Caco-2 (cell line): ENCODE measurements at regions not wholly inside any gene's neighbourhood (a gene's known extent, or its start where the extent isn't known, plus 50 kb on each side); places are given as distances from the start of the nearest gene placed in this dataset.

Experiments
- BruUV-seq: library from RNA; stranded (reverse); fragments of 400-500 nt; replicated peaks from 2 replicates; lab custom pipeline; 2021; lab: Mats Ljungman, UMichigan
- CTCF ChIA-PET: fragments of 300-600 bp; sonication (Branson Sonifier 250); formaldehyde crosslinking; loops from one replicate; lab custom pipeline; 2022; ENCODE audit warnings: antibody characterized with exemption; lab: Charles Lee
- POLR2A ChIA-PET: fragments of 300-600 bp; sonication (Branson Sonifier 250); formaldehyde crosslinking; loops from one replicate; lab custom pipeline; 2022; ENCODE audit warnings: antibody characterized with exemption; lab: Charles Lee
- DNase-seq, 2 experiments: peaks; one replicate each; pipeline versions ENCODE4 v3.0.0 to v3.0.0-alpha.2; 2020 to 2022
- H3K27me3 ChIP-seq: replicated peaks from 2 replicates; pipeline ENCODE4 v1.6.0; 2011; ENCODE audit warnings: low read length; ENCODE audit not compliant: control insufficient read depth, insufficient read depth
- H3K36me3 ChIP-seq: 2 replicates; pipeline ENCODE4 v1.5.1; 2011; ENCODE audit warnings: low read length; ENCODE audit not compliant: control insufficient read depth, insufficient read depth
- H3K4me1 ChIP-seq: fragments of 250-450 bp; sonication (Bioruptor Pico); 2 replicates; pipeline ENCODE4 v1.5.1; 2020; ENCODE audit warnings: mild to moderate bottlenecking
- H3K4me3 ChIP-seq: 2 replicates; pipeline ENCODE4 v1.5.1; 2011; ENCODE audit warnings: low read depth, mild to moderate bottlenecking, control low read depth, low read length
- H3K9me3 ChIP-seq: fragments of 250-450 bp; sonication (Bioruptor Pico); 2 replicates; pipeline ENCODE4 v1.5.1; 2020; ENCODE audit warnings: mild to moderate bottlenecking, moderate library complexity
- H3K27ac Mint-ChIP-seq: one replicate; pipeline ENCODE4 v1.8.0; 2022; ENCODE audit warnings: mixed read lengths; ENCODE audit not compliant: unreplicated experiment
- H3K27me3 Mint-ChIP-seq: one replicate; pipeline ENCODE4 v1.8.0; 2022; ENCODE audit warnings: mixed read lengths; ENCODE audit not compliant: insufficient read depth, unreplicated experiment
- H3K36me3 Mint-ChIP-seq: one replicate; pipeline ENCODE4 v1.8.0; 2022; ENCODE audit warnings: mild to moderate bottlenecking, mixed read lengths; ENCODE audit not compliant: insufficient read depth, unreplicated experiment
- H3K4me1 Mint-ChIP-seq: one replicate; pipeline ENCODE4 v1.8.0; 2022; ENCODE audit warnings: low read depth, mixed read lengths; ENCODE audit not compliant: unreplicated experiment
- H3K4me3 Mint-ChIP-seq: one replicate; pipeline ENCODE4 v1.8.0; 2022; ENCODE audit warnings: mild to moderate bottlenecking, moderate library complexity, mixed read lengths; ENCODE audit not compliant: unreplicated experiment
- H3K9me3 Mint-ChIP-seq: one replicate; pipeline ENCODE4 v1.8.0; 2022; ENCODE audit warnings: mixed read lengths; ENCODE audit not compliant: unreplicated experiment
- CTCF ChIP-seq, 2 experiments: fragments of 200-600 bp in 1 of 2; IDR thresholded peaks; 1 replicate in 1 of 2; 2 replicates in 1 of 2; pipeline versions ENCODE4 v1.5.1 to v1.8.0; 2011 to 2022; ENCODE audit warnings: antibody characterized with exemption in 1 of 2, control low read depth in 1 of 2, inconsistent platforms in 1 of 2, low read depth in 1 of 2, low read length in 1 of 2, mild to moderate bottlenecking in 1 of 2, moderate library complexity in 1 of 2; ENCODE audit not compliant: insufficient read depth in 1 of 2, severe bottlenecking in 1 of 2, unreplicated experiment in 1 of 2
- intact Hi-C: fragments of 100-400 bp; cut with micrococcal nuclease; formaldehyde crosslinking; loops from one replicate; pipeline ENCODE4 v1.10.0; 2022; ENCODE audit not compliant: unreplicated experiment

- Mint-ChIP-seq H3K27ac (no peak overlapping the region), H3K27me3 (no peaks in the 10 kb centered on the region), H3K36me3 (no peaks in the 10 kb centered on the region), H3K9me3 (no peaks in the 10 kb centered on the region), H3K4me1 (no peaks in the 10 kb centered on the region), H3K4me3 (no peak overlapping the region)
- DNase-seq: no peak
- Histone ChIP-seq H3K9me3 (no peaks in the 10 kb centered on the region), H3K4me1 (no peaks in the 10 kb centered on the region), H3K36me3 (no peaks in the 10 kb centered on the region), H3K4me3 (no peak overlapping the region), H3K27me3 (no peaks in the 10 kb centered on the region)
- ChIA-PET POLR2A (no interaction called here), CTCF (no interaction called here)
- no peak for TF ChIP-seq CTCF (IDR thresholded peaks at IDR 0.05; ENCODE audit: insufficient read depth in 1 of 2, low read depth in 1 of 2, low read length in 1 of 2, severe bottlenecking in 1 of 2, unreplicated experiment in 1 of 2)
- intact Hi-C loops: no loop called here
- BruUV-seq: no TSS peak
Observed at GRCh38 chr9:26524267-26524666, 368.3 kb downstream of the CAAP1 start.

GRCh38 chr9:26523577-26523976, 369.0 kb downstream of the CAAP1 start:
- H3K4me3 Mint-ChIP-seq: no peak overlapping the region
- no peak for DNase-seq
- no peaks in the 10 kb centered on the region for H3K36me3 Mint-ChIP-seq
- BruUV-seq: no TSS peak
- H3K4me1 Mint-ChIP-seq: no peaks in the 10 kb centered on the region
- H3K9me3 ChIP-seq: no peaks in the 10 kb centered on the region
- no peak overlapping the region for H3K27ac Mint-ChIP-seq
- H3K36me3 ChIP-seq: no peaks in the 10 kb centered on the region
- TF ChIP-seq CTCF (IDR thresholded peaks at IDR 0.05; ENCODE audit: insufficient read depth in 1 of 2, low read depth in 1 of 2, low read length in 1 of 2, severe bottlenecking in 1 of 2, unreplicated experiment in 1 of 2): no peak
- POLR2A ChIA-PET: no interaction called here
- CTCF ChIA-PET: no interaction called here
- H3K27me3 ChIP-seq: no peaks in the 10 kb centered on the region
- intact Hi-C loops: no loop called here
- H3K9me3 Mint-ChIP-seq: no peaks in the 10 kb centered on the region
- no peak overlapping the region for H3K4me3 ChIP-seq
- H3K27me3 Mint-ChIP-seq: no peaks in the 10 kb centered on the region
- no peaks in the 10 kb centered on the region for H3K4me1 ChIP-seq

GRCh38 chr9:26520141-26520540, 372.5 kb downstream of the CAAP1 start:
- no peak overlapping the region for H3K27ac Mint-ChIP-seq

More at GRCh38 chr9:26520141-26520540, 372.5 kb downstream of the CAAP1 start:
- no peaks in the 10 kb centered on the region for H3K4me1 ChIP-seq
- no peak for DNase-seq
- no peaks in the 10 kb centered on the region for H3K36me3 Mint-ChIP-seq
- no peaks in the 10 kb centered on the region for H3K4me1 Mint-ChIP-seq
- intact Hi-C loops: no loop called here
- H3K9me3 Mint-ChIP-seq: no peaks in the 10 kb centered on the region
- BruUV-seq: no TSS peak
- ChIA-PET POLR2A (no interaction called here), CTCF (no interaction called here)
- no peak overlapping the region for H3K4me3 Mint-ChIP-seq
- H3K4me3 ChIP-seq: no peak overlapping the region
- no peaks in the 10 kb centered on the region for H3K27me3 ChIP-seq
- TF ChIP-seq CTCF (IDR thresholded peaks at IDR 0.05; ENCODE audit: insufficient read depth in 1 of 2, low read depth in 1 of 2, low read length in 1 of 2, severe bottlenecking in 1 of 2, unreplicated experiment in 1 of 2): no peak
- H3K27me3 Mint-ChIP-seq: no peaks in the 10 kb centered on the region
- H3K9me3 ChIP-seq: no peaks in the 10 kb centered on the region
- no peaks in the 10 kb centered on the region for H3K36me3 ChIP-seq
